Fibroblast of lung (primary cell): ENCODE measurements at regions not wholly inside any gene's neighbourhood (a gene's known extent, or its start where the extent isn't known, plus 50 kb on each side); places are given as distances from the start of the nearest gene placed in this dataset.

Experiments used
- DNase-seq, 2 donors: peaks; one replicate each; pipeline versions ENCODE4 v3.0.0 to v3.0.0-alpha.2; 2010; ENCODE audit warnings: low read depth in 2 of 2
- H2AFZ ChIP-seq: 2 replicates; pipeline ENCODE4 v1.5.1; 2012; ENCODE audit warnings: low read length, control low read depth, inconsistent platforms
- H3K27ac ChIP-seq: 2 replicates; pipeline ENCODE4 v1.5.1; 2011; ENCODE audit warnings: low read length, control low read depth; ENCODE audit not compliant: insufficient read depth
- H3K27me3 ChIP-seq: 2 replicates; pipeline ENCODE4 v1.5.1; 2011; ENCODE audit warnings: mild to moderate bottlenecking, low read length; ENCODE audit not compliant: control insufficient read depth, insufficient read depth
- H3K36me3 ChIP-seq: 2 replicates; pipeline ENCODE4 v1.5.1; 2011; ENCODE audit warnings: low read length; ENCODE audit not compliant: control insufficient read depth, insufficient read depth
- H3K4me1 ChIP-seq: 2 replicates; pipeline ENCODE4 v1.5.1; 2011; ENCODE audit warnings: low read length; ENCODE audit not compliant: control insufficient read depth, insufficient read depth; ENCODE audit errors: extremely low read depth
- H3K4me2 ChIP-seq: 2 replicates; pipeline ENCODE4 v1.5.1; 2011; ENCODE audit warnings: low read length, control low read depth; ENCODE audit not compliant: insufficient read depth; ENCODE audit errors: extremely low read depth
- H3K4me3 ChIP-seq, 4 experiments: fragments of 200-600 bp in 1 of 4; sonication (generic) in 1 of 4; replicated peaks in 1 of 4; 2 replicates each; pipeline ENCODE4 v1.5.1; 2011 to 2016; ENCODE audit warnings: low read length in 4 of 4, low read depth in 3 of 4, mild to moderate bottlenecking in 3 of 4, control low read depth in 2 of 4, inconsistent platforms in 1 of 4, mixed read lengths in 1 of 4; ENCODE audit not compliant: insufficient read depth in 1 of 4; ENCODE audit errors: control extremely low read depth in 1 of 4
- H3K79me2 ChIP-seq: 2 replicates; pipeline ENCODE4 v1.5.1; 2012; ENCODE audit warnings: mild to moderate bottlenecking, low read length, inconsistent platforms; ENCODE audit not compliant: control insufficient read depth, insufficient read depth
- H3K9ac ChIP-seq: 2 replicates; pipeline ENCODE4 v1.5.1; 2011; ENCODE audit warnings: mild to moderate bottlenecking, low read length, control low read depth; ENCODE audit not compliant: insufficient read depth
- H3K9me3 ChIP-seq: 2 replicates; pipeline ENCODE4 v1.5.1; 2012; ENCODE audit warnings: low read depth, low read length; ENCODE audit not compliant: control insufficient read depth, insufficient read depth
- H4K20me1 ChIP-seq: 2 replicates; pipeline ENCODE4 v1.5.1; 2011; ENCODE audit warnings: low read length; ENCODE audit not compliant: control insufficient read depth, insufficient read depth; ENCODE audit errors: extremely low read depth
- CTCF ChIP-seq, 2 donors: IDR thresholded peaks in 1 of 2; conservative IDR thresholded peaks in 1 of 2; 1 replicate in 1 of 2; 2 replicates in 1 of 2; pipeline ENCODE4 v1.5.1; 2011 to 2012; ENCODE audit warnings: low read length in 2 of 2, control low read depth in 1 of 2, inconsistent platforms in 1 of 2, low read depth in 1 of 2, mild to moderate bottlenecking in 1 of 2
- EZH2 ChIP-seq: IDR thresholded peaks from 2 replicates; pipeline ENCODE4 v1.5.1; 2012; ENCODE audit warnings: low read length, control low read depth, mild to moderate bottlenecking; ENCODE audit errors: missing control alignments

- Histone ChIP-seq H3K27me3 (no peaks in the 10 kb centered on the region), H3K4me3 (no peak overlapping the region), H3K36me3 (no peaks in the 10 kb centered on the region), H3K4me1 (no peaks in the 10 kb centered on the region), H2AFZ (no peak overlapping the region), H3K4me2 (no peak overlapping the region), H3K79me2 (no peaks in the 10 kb centered on the region), H4K20me1 (no peaks in the 10 kb centered on the region), H3K27ac (no peak overlapping the region), H3K9me3 (no peaks in the 10 kb centered on the region), H3K9ac (no peak overlapping the region)
- TF ChIP-seq EZH2: no peak
- no peak for TF ChIP-seq CTCF (conservative IDR thresholded peaks at IDR 0.05 in 1 of 2, IDR thresholded peaks at IDR 0.05 in 1 of 2; ENCODE audit: low read depth in 1 of 2, low read length in 2 of 2)
- no peak for DNase-seq
These were observed 517.8 kb upstream of the SLITRK5 start for GRCh38 chr13:87153371-87153770.

GRCh38 chr13:87166348-87166747 lies 504.8 kb upstream of the SLITRK5 start:
- no peak for DNase-seq
- TF ChIP-seq EZH2: no peak
- no peak for TF ChIP-seq CTCF (conservative IDR thresholded peaks at IDR 0.05 in 1 of 2, IDR thresholded peaks at IDR 0.05 in 1 of 2; ENCODE audit: low read depth in 1 of 2, low read length in 2 of 2)
- Histone ChIP-seq H3K4me2 (no peak overlapping the region), H3K27me3 (no peaks in the 10 kb centered on the region), H2AFZ (no peak overlapping the region), H3K79me2 (no peaks in the 10 kb centered on the region), H3K27ac (no peak overlapping the region), H4K20me1 (no peaks in the 10 kb centered on the region), H3K9ac (no peak overlapping the region), H3K36me3 (no peaks in the 10 kb centered on the region), H3K4me3 (no peak overlapping the region), H3K9me3 (no peaks in the 10 kb centered on the region), H3K4me1 (no peaks in the 10 kb centered on the region)

DNA sequence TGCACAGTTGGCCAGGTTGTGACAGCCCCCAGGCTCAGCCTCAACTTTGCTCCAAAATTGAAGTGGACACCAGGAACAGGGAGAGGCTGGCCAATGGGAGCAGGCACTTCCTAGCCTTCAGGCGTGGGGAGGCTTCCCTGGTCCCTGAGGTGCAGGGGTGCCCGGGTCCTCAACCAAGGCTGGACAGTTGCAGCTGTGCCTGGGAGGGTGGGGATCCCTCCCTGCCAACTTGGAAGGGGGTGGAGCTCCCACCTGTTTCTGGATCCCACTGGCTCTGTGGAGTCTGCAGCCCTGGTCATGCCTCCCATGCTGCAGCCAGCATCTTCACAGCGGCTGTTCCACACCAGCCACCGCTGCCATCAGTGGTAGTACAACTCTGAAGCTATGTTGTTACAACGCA lies 502.8 kb upstream of the SLITRK5 start:
- Histone ChIP-seq H3K36me3 (no peaks in the 10 kb centered on the region), H4K20me1 (no peaks in the 10 kb centered on the region), H3K27ac (no peak overlapping the region), H2AFZ (no peak overlapping the region), H3K79me2 (no peaks in the 10 kb centered on the region), H3K4me3 (no peak overlapping the region), H3K4me1 (no peaks in the 10 kb centered on the region), H3K27me3 (no peaks in the 10 kb centered on the region), H3K9me3 (no peaks in the 10 kb centered on the region), H3K9ac (no peak overlapping the region), H3K4me2 (no peak overlapping the region)
- no peak for DNase-seq
- no peak for TF ChIP-seq CTCF (conservative IDR thresholded peaks at IDR 0.05 in 1 of 2, IDR thresholded peaks at IDR 0.05 in 1 of 2; ENCODE audit: low read depth in 1 of 2, low read length in 2 of 2)
- TF ChIP-seq EZH2: no peak
